ENCODE measurements at regions not wholly inside any gene's neighbourhood (a gene's known extent, or its start where the extent isn't known, plus 50 kb on each side); places are given as distances from the start of the nearest gene placed in this dataset.

GRCh38 chr14:53569446-53569845 lies 387.2 kb downstream of the BMP4 start:
- H3K4me3 ChIP-seq (ENCODE audit: low read length in 2 of 2), result no peak overlapping the region
- no peak overlapping the region for H3K27ac ChIP-seq (ENCODE audit: low read depth in 1 of 2, low read length in 2 of 2)
- ATAC-seq (ENCODE audit: low FRiP score) (no peak), DNase-seq (no peak)
- no peaks in the 10 kb centered on the region for H3K9me3 ChIP-seq (ENCODE audit: control insufficient read depth, low read length)
- intact Hi-C loops (cut with DNase I), result no loop called here
- H3K27me3 ChIP-seq (ENCODE audit: control insufficient read depth in 1 of 2, insufficient read depth in 2 of 2, low read length in 1 of 2), result no peaks in the 10 kb centered on the region
- H3K36me3 ChIP-seq (ENCODE audit: control insufficient read depth in 1 of 2, insufficient read depth in 2 of 2, low read length in 1 of 2), result no peaks in the 10 kb centered on the region
- no peaks in the 10 kb centered on the region for H3K4me1 ChIP-seq (ENCODE audit: control insufficient read depth in 1 of 2, insufficient read depth in 2 of 2, low read length in 2 of 2)
- 82 to 86% methylated on average over 2 of the region's 2 CpGs for WGBS, 2 donors

DNA sequence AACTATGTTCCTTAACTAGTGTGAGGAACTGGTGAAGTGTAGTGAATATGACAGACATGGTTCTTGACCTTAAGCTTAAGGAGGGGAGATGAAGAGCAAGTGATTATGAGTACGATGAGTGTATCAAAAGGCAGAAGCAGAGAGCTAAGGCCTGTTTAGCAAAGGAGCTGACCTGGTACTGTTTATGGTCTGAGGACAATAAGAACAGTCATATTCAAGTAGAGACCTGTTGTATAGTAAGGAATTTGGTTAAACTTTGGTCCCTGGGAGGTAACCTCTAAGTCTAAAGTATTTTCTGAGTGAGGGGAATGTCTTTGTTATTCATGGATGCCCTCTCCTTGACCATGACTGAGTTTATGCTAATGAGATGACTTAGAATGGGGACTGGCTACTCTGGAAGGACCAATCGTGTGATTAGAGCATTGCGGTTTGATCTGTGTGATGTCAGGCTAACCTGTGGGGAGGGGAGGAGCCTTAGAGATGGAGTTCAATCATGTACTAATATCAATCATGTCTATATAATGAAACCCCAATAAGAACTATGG lies 389.3 kb downstream of the BMP4 start:
- no peak overlapping the region for H3K27ac ChIP-seq (ENCODE audit: low read depth in 1 of 2, low read length in 2 of 2)
- no peak overlapping the region for H3K4me3 ChIP-seq (ENCODE audit: low read length in 2 of 2)
- H3K4me1 ChIP-seq (ENCODE audit: control insufficient read depth in 1 of 2, insufficient read depth in 2 of 2, low read length in 2 of 2), result no peaks in the 10 kb centered on the region
- no peaks in the 10 kb centered on the region for H3K36me3 ChIP-seq (ENCODE audit: control insufficient read depth in 1 of 2, insufficient read depth in 2 of 2, low read length in 1 of 2)
- no peaks in the 10 kb centered on the region for H3K9me3 ChIP-seq (ENCODE audit: control insufficient read depth, low read length)
- intact Hi-C loops (cut with DNase I), result no loop called here
- 92 to 93% methylated on average over 3 of the region's 3 CpGs for whole genome bisulfite sequencing, 2 donors
- no peak for ATAC-seq (ENCODE audit: low FRiP score)
- no peaks in the 10 kb centered on the region for H3K27me3 ChIP-seq (ENCODE audit: control insufficient read depth in 1 of 2, insufficient read depth in 2 of 2, low read length in 1 of 2)
- DNase-seq, result no peak

- ATAC-seq (ENCODE audit: low FRiP score) (no peak), DNase-seq (no peak)
- WGBS, 2 donors, result 92 to 100% methylated on average over 1 of the region's 1 CpG
- H3K4me1 ChIP-seq (ENCODE audit: control insufficient read depth in 1 of 2, insufficient read depth in 2 of 2, low read length in 2 of 2), result no peaks in the 10 kb centered on the region
- intact Hi-C loops (cut with DNase I), result no loop called here
- H3K9me3 ChIP-seq (ENCODE audit: control insufficient read depth, low read length), result peaks cover 2% of the 10 kb centered on the region
- no peak overlapping the region for H3K4me3 ChIP-seq (ENCODE audit: low read length in 2 of 2)
- no peaks in the 10 kb centered on the region for H3K36me3 ChIP-seq (ENCODE audit: control insufficient read depth in 1 of 2, insufficient read depth in 2 of 2, low read length in 1 of 2)
- H3K27ac ChIP-seq (ENCODE audit: low read depth in 1 of 2, low read length in 2 of 2), result no peak overlapping the region
- H3K27me3 ChIP-seq (ENCODE audit: control insufficient read depth in 1 of 2, insufficient read depth in 2 of 2, low read length in 1 of 2), result no peaks in the 10 kb centered on the region
These were observed 391.8 kb downstream of the BMP4 start for GRCh38 chr14:53564870-53565269.

DNA sequence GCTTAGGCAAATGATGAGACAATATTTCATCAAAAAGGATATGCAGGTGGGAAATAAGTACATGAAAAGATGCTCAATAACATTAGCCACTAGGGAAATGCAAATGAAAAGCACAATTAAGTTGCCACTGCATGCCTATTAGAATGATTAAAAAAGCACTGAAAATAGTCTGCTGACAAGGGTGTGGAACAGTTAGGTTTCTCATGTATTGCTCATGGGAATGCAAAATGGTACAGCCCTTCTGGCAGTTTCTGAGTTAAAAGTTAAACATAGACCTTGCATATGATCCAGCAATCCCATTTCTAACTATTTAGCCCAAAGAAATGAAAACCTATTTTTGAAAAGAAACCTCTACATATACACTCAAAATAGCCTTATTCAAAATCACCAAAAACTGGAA lies 393.0 kb downstream of the BMP4 start:
- Histone ChIP-seq H3K27me3 (ENCODE audit: control insufficient read depth in 1 of 2, insufficient read depth in 2 of 2, low read length in 1 of 2) (no peaks in the 10 kb centered on the region), H3K9me3 (ENCODE audit: control insufficient read depth, low read length) (peaks cover 2% of the 10 kb centered on the region), H3K27ac (ENCODE audit: low read depth in 1 of 2, low read length in 2 of 2) (no peak overlapping the region), H3K4me3 (ENCODE audit: low read length in 2 of 2) (no peak overlapping the region), H3K4me1 (ENCODE audit: control insufficient read depth in 1 of 2, insufficient read depth in 2 of 2, low read length in 2 of 2) (no peaks in the 10 kb centered on the region), H3K36me3 (ENCODE audit: control insufficient read depth in 1 of 2, insufficient read depth in 2 of 2, low read length in 1 of 2) (no peaks in the 10 kb centered on the region)
- intact Hi-C loops (cut with DNase I), result no loop called here
- ATAC-seq (ENCODE audit: low FRiP score) (no peak), DNase-seq (no peak)

DNA sequence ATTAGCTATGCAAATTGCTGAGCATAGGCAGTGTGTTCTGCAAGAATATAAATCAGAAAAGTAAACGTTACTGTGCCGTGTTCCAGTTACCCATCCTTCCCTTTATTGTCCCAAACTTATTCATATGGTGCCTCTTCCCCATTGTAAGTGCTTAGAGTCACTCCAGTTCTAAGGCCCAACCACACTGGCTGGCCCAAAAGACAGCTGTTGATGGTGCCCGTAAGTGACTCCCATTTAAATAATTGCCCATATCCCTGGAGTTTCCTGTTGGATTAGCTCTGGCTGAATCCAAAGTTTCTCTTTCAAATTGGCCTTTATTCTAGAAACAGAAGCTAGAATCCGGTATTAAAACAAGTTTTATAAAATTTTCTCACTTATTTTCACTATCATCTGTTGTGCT lies 400.1 kb upstream of the DDHD1 start:
- H3K36me3 ChIP-seq (ENCODE audit: control insufficient read depth in 1 of 2, insufficient read depth in 2 of 2, low read length in 1 of 2), result no peaks in the 10 kb centered on the region
- no peaks in the 10 kb centered on the region for H3K27me3 ChIP-seq (ENCODE audit: control insufficient read depth in 1 of 2, insufficient read depth in 2 of 2, low read length in 1 of 2)

DNA sequence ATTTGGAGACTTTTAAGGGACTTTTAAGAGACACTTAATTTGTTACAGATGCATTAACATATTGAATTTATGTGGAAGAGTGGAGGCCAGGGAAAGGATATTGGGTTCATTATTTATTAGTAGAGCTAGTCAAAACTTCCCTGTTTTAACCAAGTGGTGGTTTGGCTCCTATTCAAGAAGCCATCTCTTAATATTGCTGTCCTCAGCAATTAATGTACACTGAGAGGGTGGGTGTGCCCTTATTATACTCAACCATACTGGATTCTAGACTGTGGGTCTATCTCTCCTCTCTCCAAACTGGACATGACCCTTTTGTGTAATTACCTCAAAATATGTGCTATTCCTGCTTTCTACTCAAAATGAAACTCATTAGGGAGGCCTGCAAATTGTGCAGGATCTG lies 398.7 kb upstream of the DDHD1 start:
- H3K4me1 ChIP-seq (ENCODE audit: control insufficient read depth in 1 of 2, insufficient read depth in 2 of 2, low read length in 2 of 2), result no peaks in the 10 kb centered on the region
- intact Hi-C loops (cut with DNase I), result no loop called here
- H3K27ac ChIP-seq (ENCODE audit: low read depth in 1 of 2, low read length in 2 of 2), result no peak overlapping the region
- no peak for ATAC-seq (ENCODE audit: low FRiP score)
- H3K36me3 ChIP-seq (ENCODE audit: control insufficient read depth in 1 of 2, insufficient read depth in 2 of 2, low read length in 1 of 2), result no peaks in the 10 kb centered on the region
- H3K9me3 ChIP-seq (ENCODE audit: control insufficient read depth, low read length), result no peaks in the 10 kb centered on the region
- no peak for DNase-seq
- no peak overlapping the region for H3K4me3 ChIP-seq (ENCODE audit: low read length in 2 of 2)
- H3K27me3 ChIP-seq (ENCODE audit: control insufficient read depth in 1 of 2, insufficient read depth in 2 of 2, low read length in 1 of 2), result no peaks in the 10 kb centered on the region

More for the DNA sequence above, 400.1 kb upstream of the DDHD1 start:
- H3K4me3 ChIP-seq (ENCODE audit: low read length in 2 of 2), result no peak overlapping the region
- DNase-seq, result no peak
- WGBS, 2 donors, result 84 to 90% methylated on average over 4 of the region's 4 CpGs
- H3K27ac ChIP-seq (ENCODE audit: low read depth in 1 of 2, low read length in 2 of 2), result no peak overlapping the region
- no peaks in the 10 kb centered on the region for H3K4me1 ChIP-seq (ENCODE audit: control insufficient read depth in 1 of 2, insufficient read depth in 2 of 2, low read length in 2 of 2)
- H3K9me3 ChIP-seq (ENCODE audit: control insufficient read depth, low read length), result no peaks in the 10 kb centered on the region
- intact Hi-C loops (cut with DNase I), result no loop called here
- no peak for ATAC-seq (ENCODE audit: low FRiP score)

DNA sequence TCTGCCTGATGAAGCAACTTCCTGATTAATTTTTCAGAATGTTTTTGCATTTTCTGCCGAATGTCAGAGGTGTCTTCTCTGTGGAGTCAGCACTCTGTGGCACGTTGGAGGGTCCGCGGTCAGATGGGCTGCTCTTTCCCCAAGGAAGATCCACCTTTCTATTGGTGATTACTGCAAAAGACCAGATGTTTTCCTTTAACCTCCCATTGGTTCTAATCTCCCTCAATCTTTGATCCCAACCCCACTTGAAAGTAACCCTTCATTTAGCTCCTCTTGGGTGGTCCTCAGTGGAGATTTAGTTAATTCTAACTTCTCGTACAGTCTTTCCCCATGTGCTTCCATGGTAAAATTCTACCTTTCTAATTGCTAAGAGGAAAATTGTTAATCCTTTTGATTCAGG lies 397.7 kb upstream of the DDHD1 start:
- Histone ChIP-seq H3K27ac (ENCODE audit: low read depth in 1 of 2, low read length in 2 of 2) (no peak overlapping the region), H3K4me3 (ENCODE audit: low read length in 2 of 2) (no peak overlapping the region), H3K9me3 (ENCODE audit: control insufficient read depth, low read length) (no peaks in the 10 kb centered on the region), H3K27me3 (ENCODE audit: control insufficient read depth in 1 of 2, insufficient read depth in 2 of 2, low read length in 1 of 2) (no peaks in the 10 kb centered on the region), H3K36me3 (ENCODE audit: control insufficient read depth in 1 of 2, insufficient read depth in 2 of 2, low read length in 1 of 2) (no peaks in the 10 kb centered on the region), H3K4me1 (ENCODE audit: control insufficient read depth in 1 of 2, insufficient read depth in 2 of 2, low read length in 2 of 2) (no peaks in the 10 kb centered on the region)
- ATAC-seq (ENCODE audit: low FRiP score) (no peak), DNase-seq (no peak)
- WGBS, 2 donors, result 88 to 90% methylated on average over 5 of the region's 5 CpGs
- intact Hi-C loops (cut with DNase I), result no loop called here

- DNase-seq, result no peak
- WGBS, 2 donors, result 77 to 81% methylated on average over 8 of the region's 8 CpGs
- intact Hi-C loops (cut with DNase I), result loop anchor here in 1 of 2 donors (5.0 kb wide), 1 partner anchor 772 kb away; no protein-coding TSS in a partner anchor
- H3K36me3 ChIP-seq (ENCODE audit: control insufficient read depth in 1 of 2, insufficient read depth in 2 of 2, low read length in 1 of 2), result no peaks in the 10 kb centered on the region
- H3K4me3 ChIP-seq (ENCODE audit: low read length in 2 of 2), result no peak overlapping the region
- H3K9me3 ChIP-seq (ENCODE audit: control insufficient read depth, low read length), result no peaks in the 10 kb centered on the region
- ATAC-seq (ENCODE audit: low FRiP score), result no peak
- no peaks in the 10 kb centered on the region for H3K27me3 ChIP-seq (ENCODE audit: control insufficient read depth in 1 of 2, insufficient read depth in 2 of 2, low read length in 1 of 2)
- H3K27ac ChIP-seq (ENCODE audit: low read depth in 1 of 2, low read length in 2 of 2), result no peak overlapping the region
- no peaks in the 10 kb centered on the region for H3K4me1 ChIP-seq (ENCODE audit: control insufficient read depth in 1 of 2, insufficient read depth in 2 of 2, low read length in 2 of 2)
These were observed 396.8 kb upstream of the DDHD1 start for GRCh38 chr14:53549956-53550355.

GRCh38 chr14:53547593-53547992 lies 394.5 kb upstream of the DDHD1 start:
- no peaks in the 10 kb centered on the region for H3K9me3 ChIP-seq (ENCODE audit: control insufficient read depth, low read length)
- intact Hi-C loops (cut with DNase I), result loop anchor here in 1 of 2 donors (5.0 kb wide), 1 partner anchor 775 kb away; no protein-coding TSS in a partner anchor
- no peak overlapping the region for H3K27ac ChIP-seq (ENCODE audit: low read depth in 1 of 2, low read length in 2 of 2)
- ATAC-seq (ENCODE audit: low FRiP score) (no peak), DNase-seq (no peak)
- WGBS, 2 donors, result 97 to 100% methylated on average over 1 of the region's 1 CpG
- H3K27me3 ChIP-seq (ENCODE audit: control insufficient read depth in 1 of 2, insufficient read depth in 2 of 2, low read length in 1 of 2), result no peaks in the 10 kb centered on the region
- no peak overlapping the region for H3K4me3 ChIP-seq (ENCODE audit: low read length in 2 of 2)
- no peaks in the 10 kb centered on the region for H3K4me1 ChIP-seq (ENCODE audit: control insufficient read depth in 1 of 2, insufficient read depth in 2 of 2, low read length in 2 of 2)
- no peaks in the 10 kb centered on the region for H3K36me3 ChIP-seq (ENCODE audit: control insufficient read depth in 1 of 2, insufficient read depth in 2 of 2, low read length in 1 of 2)

Measured in aorta (tissue), 5 donors.